GM12865 (cell line): ENCODE measurements at regions not wholly inside any gene's neighbourhood (a gene's known extent, or its start where the extent isn't known, plus 50 kb on each side); places are given as distances from the start of the nearest gene placed in this dataset.

Source experiments
- DNase-seq: peaks from one replicate; pipeline ENCODE4 v3.0.0; 2010; ENCODE audit warnings: low read depth
- H3K4me3 ChIP-seq: 2 replicates; pipeline ENCODE4 v1.5.1; 2011; ENCODE audit warnings: mild to moderate bottlenecking, low read depth, low read length, control low read depth
- CTCF ChIP-seq: IDR thresholded peaks from 2 replicates; pipeline ENCODE4 v1.5.1; 2011; ENCODE audit warnings: low read length, control low read depth, low read depth, inconsistent platforms; ENCODE audit not compliant: insufficient read depth; ENCODE audit errors: missing control alignments

GRCh38 chr2:88871336-88871735, 179.9 kb downstream of the RPIA start:
- no peak for TF ChIP-seq CTCF
- H3K4me3 ChIP-seq: no peak overlapping the region
- DNase-seq: no peak

- H3K4me3 ChIP-seq: no peak overlapping the region
- TF ChIP-seq CTCF: no peak
- no peak for DNase-seq
Observed at GRCh38 chr2:88873620-88874019, 182.1 kb downstream of the RPIA start.

- no peak overlapping the region for H3K4me3 ChIP-seq
- TF ChIP-seq CTCF: peak; percentile 53
- peak; percentile 63 for DNase-seq
Observed at GRCh38 chr2:88874063-88874657, 182.7 kb downstream of the RPIA start.

GRCh38 chr2:88875736-88876135, 184.3 kb downstream of the RPIA start:
- DNase-seq: no peak
- no peak for TF ChIP-seq CTCF
- no peak overlapping the region for H3K4me3 ChIP-seq

- peak; percentile 72 for DNase-seq
- TF ChIP-seq CTCF: peak; percentile 55
- H3K4me3 ChIP-seq: peak overlapping the region; percentile 49
Observed at GRCh38 chr2:88880441-88880953, 189.0 kb downstream of the RPIA start.

GRCh38 chr2:88885275-88885674, 193.8 kb downstream of the RPIA start:
- H3K4me3 ChIP-seq: peak overlapping the region; percentile 43
- no peak for TF ChIP-seq CTCF
- DNase-seq: peak; percentile 68
